HL-60 (cell line): ENCODE measurements at regions not wholly inside any gene's neighbourhood (a gene's known extent, or its start where the extent isn't known, plus 50 kb on each side); places are given as distances from the start of the nearest gene placed in this dataset.

Experiments used
- CTCF ChIP-seq: IDR thresholded peaks from one replicate; pipeline ENCODE4 v1.5.1; 2011; ENCODE audit warnings: low read length, control low read depth, inconsistent platforms; ENCODE audit not compliant: insufficient read depth
- GABPA ChIP-seq: IDR thresholded peaks from 2 replicates; pipeline ENCODE4 v1.6.1; 2012; ENCODE audit warnings: low read depth
- POLR2AphosphoS5 ChIP-seq: IDR thresholded peaks from 2 replicates; pipeline ENCODE4 v1.6.1; 2012; ENCODE audit warnings: low read depth
- REST ChIP-seq: IDR thresholded peaks from 2 replicates; pipeline ENCODE4 v1.6.1; 2012; ENCODE audit warnings: low read depth; ENCODE audit not compliant: insufficient replicate concordance
- SPI1 ChIP-seq: IDR thresholded peaks from 2 replicates; pipeline ENCODE4 v1.6.1; 2012; ENCODE audit warnings: low read depth, mild to moderate bottlenecking, borderline replicate concordance

GRCh38 chr2:164127971-164128527, 392.2 kb upstream of the FIGN start:
- TF ChIP-seq CTCF (no peak), POLR2AphosphoS5 (no peak), REST (no peak), GABPA (no peak), SPI1 (no peak)
